ENCODE measurements at regions not wholly inside any gene's neighbourhood (a gene's known extent, or its start where the extent isn't known, plus 50 kb on each side); places are given as distances from the start of the nearest gene placed in this dataset.

DNA sequence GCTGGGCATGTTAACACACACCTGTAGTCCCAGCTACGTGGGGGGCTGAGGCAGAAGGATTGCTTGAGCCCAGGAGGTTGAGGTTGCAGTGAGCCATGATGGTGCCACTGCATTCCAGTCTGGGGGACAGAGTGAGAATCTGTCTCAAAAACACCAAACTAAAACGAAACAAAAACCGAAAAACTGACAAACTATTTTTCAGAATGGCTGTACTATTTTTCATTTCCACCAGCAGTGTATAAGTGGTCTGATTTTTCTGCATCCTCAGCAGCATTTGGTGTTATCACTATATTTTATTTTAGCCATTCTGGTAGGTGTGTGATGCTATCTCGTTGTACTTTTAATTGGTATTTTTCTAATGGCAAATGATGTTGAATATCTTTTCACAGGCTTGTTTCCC, 95.2 kb downstream of the PDCL3 start:
- in situ Hi-C loops (cut with HindIII; ENCODE audit: low sequenced_read_pairs) = no loop called here

DNA sequence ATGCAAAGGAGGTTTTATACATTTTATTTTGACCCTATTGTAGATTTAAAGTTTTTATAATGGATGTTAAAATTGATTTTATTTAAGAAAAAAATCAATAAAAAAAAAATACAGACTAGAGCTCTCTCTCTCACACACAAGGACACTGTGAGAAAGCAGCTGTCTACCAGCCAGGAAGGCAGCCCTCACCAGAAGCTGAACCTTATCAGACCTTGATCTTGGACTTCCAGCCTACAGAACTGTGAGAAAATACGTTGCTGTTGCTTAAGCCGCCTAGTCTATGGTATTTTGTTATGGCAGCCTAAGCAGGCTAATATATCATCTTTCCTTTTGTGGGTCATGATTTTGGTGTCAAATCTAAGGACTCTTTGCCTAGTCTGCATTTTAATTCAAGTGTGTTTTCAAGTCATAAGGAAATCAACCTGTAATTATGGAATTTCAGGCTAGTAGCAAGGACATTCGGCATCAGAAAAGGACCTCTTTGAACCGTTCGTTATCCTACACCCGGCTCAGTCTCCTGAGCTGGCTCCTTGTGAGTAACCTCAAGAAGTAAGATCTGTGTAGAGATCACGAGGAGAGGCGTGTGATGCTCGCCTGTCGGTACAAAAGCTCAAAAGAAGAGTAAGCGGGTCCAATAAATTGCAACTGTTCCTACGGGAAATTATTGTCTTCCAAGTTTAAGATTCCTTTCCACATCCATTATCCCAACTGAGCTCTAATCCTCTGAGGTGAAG, 98.2 kb downstream of the PDCL3 start:
- in situ Hi-C loops (cut with HindIII; ENCODE audit: low sequenced_read_pairs) = no loop called here

DNA sequence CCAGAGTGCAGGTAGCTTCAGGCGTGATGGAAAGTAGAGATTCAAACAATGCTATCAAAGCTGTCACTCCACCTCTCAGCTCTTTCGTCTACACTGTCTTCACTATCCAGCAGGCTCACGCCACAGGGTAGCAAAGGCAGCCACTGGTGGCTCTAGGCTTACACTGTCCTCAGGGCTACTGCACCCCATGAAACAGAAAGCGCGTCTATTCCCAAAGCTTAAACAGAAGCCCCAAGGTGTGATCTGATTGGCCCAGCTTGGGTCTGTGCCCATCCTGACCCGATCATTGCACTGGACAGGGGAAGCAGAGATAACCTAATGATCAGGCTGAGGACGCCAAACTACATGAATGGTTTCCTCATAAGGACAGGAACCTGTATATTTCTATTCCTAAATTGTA, 100.1 kb downstream of the PDCL3 start:
- in situ Hi-C loops (cut with HindIII; ENCODE audit: low sequenced_read_pairs) = no loop called here

DNA sequence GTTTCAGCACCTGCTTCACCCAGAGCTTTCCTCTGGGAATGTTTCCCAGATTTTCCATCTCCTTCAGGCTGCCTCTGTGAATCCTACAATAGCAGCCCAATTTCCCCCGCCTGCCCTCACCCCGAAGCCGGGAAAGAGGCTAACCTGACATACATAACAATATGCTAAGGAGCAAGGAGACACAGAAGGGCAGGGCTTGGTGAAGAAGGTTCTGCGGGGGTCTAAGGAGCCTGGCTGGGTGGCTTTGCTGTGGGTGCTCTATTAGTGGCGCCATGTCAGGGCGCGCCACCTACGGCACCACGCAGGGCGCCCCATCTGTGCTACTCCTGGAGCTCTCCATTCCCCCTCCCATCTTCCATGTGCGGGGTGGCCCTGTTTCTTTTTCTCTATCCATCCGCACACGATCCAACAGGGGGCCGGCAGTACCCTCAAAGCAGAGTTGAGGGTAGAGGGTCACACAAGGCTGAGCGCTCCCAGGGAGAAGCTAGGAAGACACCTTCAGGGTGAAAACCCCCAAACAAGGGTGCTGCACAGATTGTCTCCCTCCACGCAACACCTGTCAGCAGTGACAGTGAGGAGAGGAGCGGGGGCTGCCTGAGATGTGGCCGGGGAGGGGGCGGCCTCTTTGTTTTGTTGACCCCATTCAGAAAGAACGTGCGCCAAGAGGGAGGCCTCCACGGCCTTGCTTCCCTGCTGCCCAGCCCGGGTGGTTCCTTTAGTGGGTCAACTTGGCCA, 101.4 kb downstream of the PDCL3 start:
- in situ Hi-C loops (cut with HindIII; ENCODE audit: low sequenced_read_pairs) = no loop called here

DNA sequence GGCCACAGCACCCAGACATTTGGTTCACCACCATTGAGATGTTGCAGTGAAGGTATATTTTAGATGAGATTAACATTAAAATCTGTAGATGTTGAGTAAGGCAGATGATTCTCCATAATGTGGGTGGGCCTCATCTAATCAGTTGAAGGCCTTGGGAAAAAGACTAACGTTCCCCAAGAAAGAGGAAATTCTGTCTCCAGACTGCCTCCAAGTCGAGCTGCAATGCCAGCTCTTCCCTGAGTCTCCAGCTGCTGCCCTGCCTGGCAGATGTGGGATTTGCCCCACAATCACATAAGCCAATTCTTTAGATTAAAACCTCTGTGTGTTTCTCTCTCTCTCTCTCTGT, 101.9 kb downstream of the PDCL3 start:
- in situ Hi-C loops (cut with HindIII; ENCODE audit: low sequenced_read_pairs) = no loop called here

DNA sequence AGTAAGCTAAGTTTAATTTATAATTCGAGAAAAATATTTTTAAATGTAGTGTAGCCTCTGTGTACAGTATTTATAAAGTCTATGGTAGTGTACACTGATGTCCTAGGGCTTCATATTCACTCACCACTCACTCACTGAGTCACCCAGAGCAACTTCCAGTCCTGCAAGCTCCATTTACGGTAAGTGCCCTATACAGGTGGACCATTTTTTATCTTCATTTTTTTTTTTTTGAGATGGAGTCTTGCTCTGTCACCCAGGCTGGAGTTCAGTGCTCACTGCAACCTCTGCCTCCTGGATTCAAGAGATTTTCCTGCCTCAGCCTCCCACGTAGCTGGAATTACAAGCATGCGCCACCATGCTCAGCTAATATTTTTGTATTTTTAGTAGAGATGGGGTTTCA, 104.2 kb downstream of the PDCL3 start:
- in situ Hi-C loops (cut with HindIII; ENCODE audit: low sequenced_read_pairs) = no loop called here

DNA sequence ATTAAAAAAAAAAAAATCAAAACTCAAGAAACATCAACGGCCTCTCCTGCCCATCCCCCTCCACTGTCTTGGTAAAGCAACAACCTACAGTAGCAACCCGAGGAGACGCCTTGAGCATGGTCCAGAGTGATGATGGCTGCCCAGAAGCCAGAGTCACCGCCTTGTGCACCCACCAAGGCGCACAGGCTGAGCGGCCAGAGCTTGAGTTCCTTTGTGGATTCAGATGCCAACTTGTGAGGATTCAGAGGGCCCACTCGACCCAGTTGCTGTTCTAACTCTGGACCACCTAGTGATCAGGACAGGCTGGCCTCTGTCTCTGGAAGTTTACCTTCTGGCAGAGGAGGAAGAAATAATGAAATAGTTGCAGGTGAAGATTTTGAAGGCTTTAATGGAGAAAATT, 105.0 kb downstream of the PDCL3 start:
- in situ Hi-C loops (cut with HindIII; ENCODE audit: low sequenced_read_pairs) = no loop called here

DNA sequence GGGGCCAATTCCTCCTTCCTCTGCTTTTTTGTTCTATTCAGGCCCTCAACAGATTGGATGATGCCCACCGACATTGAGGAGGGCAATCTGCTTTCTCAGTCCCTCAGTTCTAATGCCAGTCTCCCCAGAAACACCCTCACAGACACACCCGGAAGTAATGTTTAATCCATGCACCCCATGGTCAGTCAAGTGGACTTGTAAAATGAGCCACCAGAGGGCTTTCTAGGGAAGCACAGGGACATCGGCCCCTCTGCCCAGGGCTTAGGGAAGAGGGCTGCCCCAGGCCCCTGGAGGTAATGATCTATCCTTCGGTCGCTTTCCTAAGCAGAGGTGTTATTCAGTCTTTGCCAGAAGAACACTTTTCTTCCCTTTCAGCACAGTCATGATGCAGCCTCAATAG, 107.4 kb downstream of the PDCL3 start:
- in situ Hi-C loops (cut with HindIII; ENCODE audit: low sequenced_read_pairs) = no loop called here

DNA sequence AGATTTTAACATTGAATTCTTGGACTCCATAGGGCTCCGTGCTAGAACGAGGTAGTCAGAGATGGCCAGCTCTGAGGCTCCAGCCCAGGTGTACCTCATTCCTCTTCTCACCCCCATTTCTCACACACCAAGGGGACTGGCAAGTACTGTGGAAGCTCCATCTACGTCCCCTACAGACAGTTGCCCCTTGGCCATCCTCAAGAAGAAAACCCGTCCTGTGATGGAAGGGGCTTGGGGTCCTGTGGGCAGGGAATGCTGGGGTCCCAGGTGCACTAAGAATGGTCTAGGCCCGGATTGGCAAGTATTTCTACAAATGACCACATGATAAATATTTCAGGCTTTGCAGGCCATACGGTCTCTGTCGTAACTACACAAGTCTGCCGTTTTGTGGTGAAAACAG, 110.3 kb downstream of the PDCL3 start:
- in situ Hi-C loops (cut with HindIII; ENCODE audit: low sequenced_read_pairs) = no loop called here

DNA sequence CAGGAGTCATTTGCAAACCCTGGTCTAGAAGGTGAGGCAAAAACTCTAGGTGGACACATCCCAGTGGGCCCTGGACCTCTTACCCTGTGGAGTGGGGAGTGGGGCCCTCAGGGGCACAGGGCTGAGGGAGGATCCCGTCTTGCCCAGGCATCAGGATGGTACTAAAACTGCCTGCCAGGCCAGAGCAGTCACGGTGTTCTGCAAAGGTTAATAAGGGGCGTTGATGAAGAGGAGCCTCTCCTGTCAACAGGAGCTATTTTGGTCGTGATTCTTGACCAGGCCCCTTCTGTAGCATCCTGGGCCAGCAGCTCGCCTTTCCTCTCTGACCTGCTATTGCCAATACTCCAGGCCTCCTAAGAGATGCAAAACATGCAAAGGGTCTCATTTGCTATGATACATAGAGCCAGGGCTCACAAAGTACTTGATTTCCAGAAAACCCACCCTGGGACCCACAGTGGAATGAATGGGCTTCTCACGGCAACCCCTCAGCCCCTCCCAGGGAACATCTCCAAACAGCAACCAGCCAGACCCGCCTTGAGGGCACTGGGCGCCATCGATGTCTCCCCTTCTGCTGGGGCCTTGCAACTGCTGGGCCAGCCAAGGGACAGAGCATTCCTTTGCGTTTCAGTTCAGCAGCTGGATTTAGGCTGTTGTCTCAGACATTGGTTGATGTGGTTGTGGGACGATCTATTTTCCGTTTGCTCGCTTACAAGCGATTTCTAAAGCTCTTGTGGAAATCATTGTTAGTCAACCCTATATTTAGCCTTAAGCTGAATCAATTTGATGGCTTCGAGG, 111.1 kb downstream of the PDCL3 start:
- in situ Hi-C loops (cut with HindIII; ENCODE audit: low sequenced_read_pairs) = no loop called here

DNA sequence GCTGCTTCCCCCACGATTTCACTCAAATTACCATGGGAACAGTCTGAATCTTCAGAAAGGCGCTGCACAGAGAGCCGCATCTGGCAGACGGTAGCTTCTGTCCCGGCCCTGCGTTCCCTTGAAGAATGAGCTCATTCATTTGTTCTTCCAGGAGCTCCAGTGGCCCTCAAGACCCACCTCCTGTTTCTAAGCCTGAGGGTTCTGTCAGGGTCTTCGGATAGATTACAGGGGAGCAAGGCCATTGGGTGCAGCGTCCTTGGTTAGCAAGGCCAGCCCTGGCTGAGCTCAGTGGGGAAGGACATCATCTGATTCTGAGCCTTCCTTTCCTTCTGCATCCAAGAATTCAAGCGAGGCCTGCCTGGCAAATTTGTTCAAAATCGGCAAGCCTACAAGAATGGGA, 111.9 kb downstream of the PDCL3 start:
- in situ Hi-C loops (cut with HindIII; ENCODE audit: low sequenced_read_pairs) = no loop called here

DNA sequence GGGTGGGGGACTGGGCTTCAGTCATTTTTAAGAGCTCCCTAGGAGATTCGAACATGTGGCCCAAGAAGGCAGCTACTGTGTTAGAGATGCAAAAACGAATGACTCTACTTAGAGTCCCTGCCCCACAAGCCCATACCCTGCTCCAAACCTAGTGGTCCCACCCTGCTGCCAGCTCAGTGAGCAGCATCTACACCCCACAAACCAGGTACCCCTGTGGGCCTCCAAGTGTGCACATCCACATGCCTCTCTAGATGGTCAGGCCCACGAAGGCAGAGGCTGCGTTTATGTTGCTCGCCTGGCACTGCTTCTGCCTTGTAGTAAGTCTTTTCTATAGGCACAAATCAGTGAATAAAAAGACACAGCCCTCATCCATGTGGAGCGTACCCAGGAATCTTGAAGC, 112.6 kb downstream of the PDCL3 start:
- in situ Hi-C loops (cut with HindIII; ENCODE audit: low sequenced_read_pairs) = no loop called here

DNA sequence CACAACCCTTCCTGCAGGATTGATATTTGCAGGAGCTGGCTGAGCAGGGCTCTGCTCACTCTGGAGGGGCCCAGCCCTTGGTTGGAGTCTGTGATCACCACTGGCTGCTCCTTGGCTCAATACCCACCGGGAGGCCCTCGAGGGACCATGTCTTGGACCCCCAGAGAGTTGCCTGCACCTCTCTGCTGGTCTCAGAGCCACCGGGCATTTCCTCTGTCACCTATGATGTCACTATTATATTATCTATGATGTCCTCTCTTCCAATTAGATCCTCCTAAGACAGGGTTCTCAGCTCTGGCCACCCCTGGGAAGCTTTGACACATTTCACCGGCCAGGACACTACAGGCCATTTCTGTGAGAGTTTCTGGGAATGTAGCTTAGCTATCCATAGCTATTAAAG, 113.1 kb downstream of the PDCL3 start:
- in situ Hi-C loops (cut with HindIII; ENCODE audit: low sequenced_read_pairs) = no loop called here

DNA sequence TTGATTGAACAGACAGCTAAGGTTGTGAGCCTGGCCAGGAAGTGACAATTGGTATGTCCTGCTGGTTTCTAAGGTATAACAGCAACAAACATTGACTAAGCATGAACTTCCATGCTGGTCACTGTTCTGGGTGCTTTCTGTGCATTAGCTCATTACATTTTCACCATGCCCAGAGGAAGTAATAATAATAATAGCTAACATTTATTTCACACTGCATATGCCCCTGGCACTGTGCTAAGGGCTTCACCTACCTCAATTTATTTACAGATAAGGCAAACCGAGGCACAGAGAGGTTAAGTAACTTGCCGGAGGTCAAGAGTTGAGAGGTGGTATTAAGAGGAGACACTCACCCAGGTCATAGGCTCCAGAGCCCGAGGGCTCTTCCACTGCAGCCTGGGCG, 113.6 kb downstream of the PDCL3 start:
- in situ Hi-C loops (cut with HindIII; ENCODE audit: low sequenced_read_pairs) = no loop called here

DNA sequence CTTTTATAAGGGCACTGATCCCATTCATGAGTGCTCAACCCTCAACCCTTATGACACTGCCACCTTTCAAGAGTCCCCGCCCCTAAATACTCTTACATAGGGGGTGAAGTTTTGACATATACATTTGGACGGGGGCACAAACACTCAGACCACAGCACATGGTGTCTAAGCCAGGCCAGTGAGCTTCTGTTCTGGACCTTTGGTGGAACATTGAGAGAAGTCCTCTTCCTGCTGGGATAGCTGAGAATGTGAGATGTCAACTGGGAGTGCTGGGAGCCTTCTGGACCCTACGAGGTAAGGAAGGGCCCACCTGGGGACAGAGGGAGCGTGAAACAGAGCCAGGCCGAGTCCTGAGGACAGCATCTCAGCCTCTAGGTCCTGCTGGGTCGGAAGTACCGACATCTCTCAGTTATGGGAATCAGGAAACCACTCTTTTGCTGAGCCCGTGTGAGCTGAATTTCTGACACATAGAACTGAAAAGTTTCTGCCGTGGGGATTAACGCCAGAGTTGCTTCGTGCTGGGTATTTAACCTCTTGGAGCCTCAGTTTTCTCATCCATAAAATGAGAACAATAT, 114.9 kb downstream of the PDCL3 start:
- in situ Hi-C loops (cut with HindIII; ENCODE audit: low sequenced_read_pairs) = no loop called here

DNA sequence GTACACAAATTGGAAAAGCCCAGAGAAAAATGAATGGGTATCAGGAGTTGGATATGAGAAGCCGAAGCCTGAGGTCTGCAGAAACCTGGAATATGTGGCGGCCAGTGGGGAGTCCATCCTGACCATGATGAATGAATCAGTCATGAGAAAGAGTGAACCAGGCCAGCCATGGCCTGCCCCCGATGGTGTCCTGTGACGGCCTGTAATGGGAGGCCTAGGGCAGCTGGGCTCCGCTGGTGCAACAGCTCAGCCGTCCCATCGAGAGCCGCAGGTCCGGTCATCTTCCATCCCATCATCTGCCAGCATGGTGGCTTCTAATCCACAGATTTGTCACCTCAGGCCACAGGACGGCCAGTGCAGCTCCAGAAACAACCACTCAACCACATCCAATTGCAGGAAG, 116.4 kb downstream of the PDCL3 start:
- in situ Hi-C loops (cut with HindIII; ENCODE audit: low sequenced_read_pairs) = no loop called here

DNA sequence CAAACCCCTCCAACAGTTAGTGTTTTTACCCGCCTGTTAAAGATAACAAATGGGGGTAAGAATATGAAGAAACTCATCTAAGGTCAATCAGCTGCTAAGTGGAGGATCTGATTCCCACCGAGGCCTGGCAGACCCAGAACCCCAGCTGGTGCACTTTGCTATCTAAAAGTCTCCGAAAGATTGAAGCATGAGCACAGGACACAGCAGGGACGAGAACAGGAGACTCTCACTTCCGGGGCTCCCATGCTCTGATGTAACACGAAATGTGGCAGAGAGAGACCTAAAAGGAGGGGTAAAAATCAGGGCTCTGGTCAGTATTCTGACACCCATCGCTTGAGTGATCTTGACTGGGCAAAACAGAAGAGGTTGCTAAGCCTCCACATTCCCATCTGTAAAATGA, 119.7 kb downstream of the PDCL3 start:
- in situ Hi-C loops (cut with HindIII; ENCODE audit: low sequenced_read_pairs) = no loop called here

DNA sequence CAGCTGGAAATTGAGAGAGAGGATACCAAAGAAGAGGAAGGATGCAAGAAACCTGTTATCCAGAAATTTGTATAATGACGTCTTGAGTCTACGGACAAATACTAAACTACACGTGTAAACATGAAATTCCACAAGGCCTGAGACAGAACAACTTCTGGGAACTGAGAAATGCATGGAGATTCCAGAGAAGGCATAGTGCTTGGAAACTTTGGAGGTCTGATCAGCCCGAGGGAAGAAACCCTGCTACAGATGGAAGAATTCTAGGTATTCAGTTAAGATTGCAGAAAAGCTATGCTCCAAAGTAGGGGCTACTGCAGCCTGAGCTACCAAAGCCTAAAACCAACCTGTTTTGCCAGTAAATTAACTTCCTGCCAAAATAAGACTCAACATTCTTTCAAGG, 120.4 kb downstream of the PDCL3 start:
- in situ Hi-C loops (cut with HindIII; ENCODE audit: low sequenced_read_pairs) = no loop called here

DNA sequence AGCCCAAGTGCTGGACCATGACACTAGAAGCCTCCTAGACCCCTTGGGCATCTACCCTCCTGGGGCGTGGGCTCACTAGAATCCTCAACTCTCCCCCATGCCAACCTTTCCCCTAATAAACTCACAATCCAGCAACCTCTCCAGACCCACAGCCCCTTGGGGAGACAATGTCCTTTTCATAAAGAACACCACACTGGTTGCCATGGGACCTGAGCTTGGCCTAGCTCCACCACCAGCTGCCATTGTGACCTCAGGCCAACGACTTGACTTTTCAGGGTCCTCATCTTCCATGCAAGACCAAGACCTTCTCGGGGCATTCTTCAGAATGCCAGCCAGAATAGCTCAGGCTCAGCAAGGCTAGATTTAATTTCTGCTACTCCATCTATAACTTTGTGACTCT, 128.1 kb upstream of the NPAS2 start:
- in situ Hi-C loops (cut with HindIII; ENCODE audit: low sequenced_read_pairs) = no loop called here

DNA sequence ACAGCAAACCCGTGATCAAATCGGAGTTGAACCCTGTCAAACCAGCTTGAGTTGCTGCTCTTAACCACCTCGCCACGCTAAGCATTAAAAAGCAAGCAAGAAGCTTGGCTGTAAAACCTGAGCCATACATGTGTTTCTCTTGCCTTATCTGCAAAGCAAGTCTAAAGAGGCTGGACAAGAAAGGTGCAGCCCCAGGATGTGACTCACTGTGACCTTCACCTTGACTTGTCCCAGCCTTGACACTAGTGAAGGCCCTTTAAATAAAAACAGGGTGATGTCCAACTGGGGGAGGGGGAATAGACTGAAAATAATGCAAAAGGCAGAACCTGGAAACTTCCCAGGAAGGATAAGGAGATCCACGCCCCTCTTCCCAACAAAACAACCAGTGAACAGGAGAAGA, 127.6 kb upstream of the NPAS2 start:
- in situ Hi-C loops (cut with HindIII; ENCODE audit: low sequenced_read_pairs) = no loop called here

DNA sequence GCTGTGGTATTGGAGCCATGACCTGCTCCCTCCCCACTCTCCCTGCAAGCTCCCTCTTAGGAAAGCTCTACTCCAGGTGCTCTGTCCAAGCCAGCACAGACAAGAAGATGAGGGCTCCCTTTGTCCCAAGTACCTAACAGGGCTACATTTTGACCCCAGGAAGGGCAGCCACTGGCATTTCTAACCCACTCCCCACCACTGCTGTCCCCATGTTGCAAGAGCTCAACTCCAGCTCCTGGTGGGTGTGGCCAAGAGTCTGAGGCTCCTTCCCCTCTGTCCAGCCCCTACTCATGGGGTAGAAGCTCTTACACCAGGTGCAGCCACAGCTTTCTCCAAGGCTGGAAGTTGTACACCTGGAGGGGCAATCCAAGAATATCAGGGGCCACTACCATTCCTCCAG, 127.0 kb upstream of the NPAS2 start:
- in situ Hi-C loops (cut with HindIII; ENCODE audit: low sequenced_read_pairs) = no loop called here

DNA sequence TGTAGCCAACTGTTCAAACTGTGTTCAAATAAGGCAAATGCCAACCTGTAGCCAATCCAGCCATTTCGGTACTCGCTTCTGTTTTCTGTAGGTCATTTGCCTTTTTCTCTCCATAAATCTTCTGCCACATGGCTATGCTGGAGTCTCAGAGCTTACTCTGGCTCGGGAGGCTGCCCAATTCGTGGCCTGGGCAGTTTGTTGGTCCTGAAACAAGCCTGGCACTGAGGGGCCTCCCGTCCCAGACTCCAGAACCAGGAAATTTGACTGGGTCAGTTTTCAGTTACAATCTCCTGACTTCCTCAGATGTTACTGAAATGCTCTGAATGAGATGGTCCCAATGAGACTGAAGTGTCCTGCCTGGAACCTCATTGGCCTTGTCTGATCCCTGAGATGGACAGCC, 120.8 kb upstream of the NPAS2 start:
- in situ Hi-C loops (cut with HindIII; ENCODE audit: low sequenced_read_pairs) = no loop called here
